ENCODE measurements at regions not wholly inside any gene's neighbourhood (a gene's known extent, or its start where the extent isn't known, plus 50 kb on each side); places are given as distances from the start of the nearest gene placed in this dataset.
"Not testable (repeated sequence)": the region's sequence is repeated elsewhere in the genome, so short reads cannot be mapped to it uniquely, and the experiment has no call there.

DNA sequence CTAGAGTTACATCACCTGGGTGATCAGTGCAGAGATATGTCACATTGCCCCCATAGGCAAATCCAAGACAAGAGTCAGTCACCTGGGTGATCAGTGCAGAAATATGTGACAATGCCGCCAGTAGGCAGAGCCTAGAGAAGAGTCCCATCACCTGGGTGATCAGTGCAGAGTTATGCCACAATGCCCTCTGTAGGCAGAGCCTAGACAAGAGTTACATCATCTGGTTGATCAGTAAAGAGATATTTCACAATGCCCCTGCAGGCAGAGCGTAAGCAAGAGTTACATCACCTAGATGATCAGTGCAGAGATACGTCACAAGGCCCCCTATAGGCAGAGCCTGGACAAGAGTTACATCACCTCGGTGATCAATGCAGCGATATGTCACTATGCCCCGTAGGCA lies 63.3 kb upstream of the FRG2B start:
- DNase-seq; H3K9me3 ChIP-seq; H3K4me1 ChIP-seq; H3K4me3 ChIP-seq; H3K27ac ChIP-seq; H3K27me3 ChIP-seq; intact Hi-C loops (cut with DNase I); ATAC-seq; H3K36me3 ChIP-seq (replicated peaks in 1 of 2; ENCODE audit: insufficient read depth in 1 of 2, low read depth in 2 of 2): not testable (repeated sequence)
- WGBS, 2 donors: 32 to 34% methylated on average over 6 of the region's 6 CpGs

DNA sequence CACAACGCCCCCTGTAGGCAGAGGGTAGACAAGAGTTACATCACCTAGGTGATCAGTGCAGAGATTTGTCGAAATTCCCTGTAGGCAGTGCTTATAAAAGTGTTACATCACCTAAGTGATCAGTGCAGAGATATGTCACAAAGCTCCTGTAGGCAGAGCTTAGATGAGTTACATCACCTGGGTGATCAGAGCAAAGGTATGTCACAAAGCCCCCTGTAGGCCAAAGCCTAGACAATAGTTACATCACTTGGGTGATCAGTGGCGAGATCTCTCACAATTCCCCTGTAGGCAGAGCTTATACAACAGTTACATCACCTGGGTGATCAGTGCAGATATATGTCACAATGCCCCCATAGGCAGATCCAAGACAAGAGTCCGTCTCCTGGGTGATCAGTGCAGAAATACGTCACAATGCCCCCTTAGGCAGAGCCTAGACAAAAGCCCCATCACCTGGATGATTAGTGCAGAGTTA lies 61.9 kb upstream of the FRG2B start:
- not testable (repeated sequence) for H3K4me3 ChIP-seq

DNA sequence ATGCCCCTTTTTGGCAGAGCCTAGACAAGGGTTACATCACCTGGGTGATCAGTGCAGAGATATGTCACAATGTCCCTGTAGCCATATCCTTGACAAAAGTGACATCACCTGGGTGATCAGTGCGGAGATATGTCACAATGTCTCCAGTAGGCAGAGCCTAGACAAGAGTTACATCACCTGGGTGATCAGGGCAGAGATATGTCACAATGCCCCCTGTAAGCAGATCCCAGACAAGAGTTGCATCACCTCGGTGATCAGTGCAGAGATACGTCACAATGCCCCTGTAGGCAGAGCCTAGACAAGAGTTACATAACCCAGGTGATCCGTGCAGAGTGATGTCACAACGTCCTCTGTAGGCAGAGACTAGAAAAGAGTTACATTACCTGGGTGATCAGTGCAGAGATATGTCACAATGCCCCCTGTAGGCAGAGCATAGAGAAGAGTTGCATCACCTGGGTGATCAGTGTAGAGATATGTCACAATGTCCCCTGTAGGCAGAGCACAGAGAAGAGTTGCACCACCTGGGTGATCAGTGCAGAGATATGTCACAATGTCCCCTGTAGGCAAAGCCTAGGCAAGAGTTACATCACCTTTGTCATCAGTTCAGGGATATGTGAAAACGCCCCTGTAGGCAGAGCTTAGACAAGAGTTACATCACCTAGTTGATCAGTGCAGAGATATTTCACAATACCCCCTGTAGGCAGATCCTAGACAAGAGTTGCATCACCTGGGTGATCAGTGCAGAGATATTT lies 61.3 kb upstream of the FRG2B start:
- H3K36me3 ChIP-seq (replicated peaks in 1 of 2; ENCODE audit: insufficient read depth in 1 of 2, low read depth in 2 of 2); H3K4me1 ChIP-seq; H3K27ac ChIP-seq; H3K9me3 ChIP-seq; intact Hi-C loops (cut with DNase I); H3K27me3 ChIP-seq; H3K4me3 ChIP-seq; DNase-seq: not testable (repeated sequence)
- 24 to 29% methylated on average over 5 to 6 of the region's 6 CpGs for WGBS, 2 donors
- ATAC-seq: peak; percentile 72

More for the DNA sequence above, 61.9 kb upstream of the FRG2B start:
- H3K27me3 ChIP-seq; H3K9me3 ChIP-seq; DNase-seq; H3K4me1 ChIP-seq; H3K36me3 ChIP-seq (replicated peaks in 1 of 2; ENCODE audit: insufficient read depth in 1 of 2, low read depth in 2 of 2); H3K27ac ChIP-seq; intact Hi-C loops (cut with DNase I): not testable (repeated sequence)
- peak; percentile 52 for ATAC-seq
- 0 to 9% methylated on average over 2 of the region's 5 CpGs for WGBS, 2 donors

DNA sequence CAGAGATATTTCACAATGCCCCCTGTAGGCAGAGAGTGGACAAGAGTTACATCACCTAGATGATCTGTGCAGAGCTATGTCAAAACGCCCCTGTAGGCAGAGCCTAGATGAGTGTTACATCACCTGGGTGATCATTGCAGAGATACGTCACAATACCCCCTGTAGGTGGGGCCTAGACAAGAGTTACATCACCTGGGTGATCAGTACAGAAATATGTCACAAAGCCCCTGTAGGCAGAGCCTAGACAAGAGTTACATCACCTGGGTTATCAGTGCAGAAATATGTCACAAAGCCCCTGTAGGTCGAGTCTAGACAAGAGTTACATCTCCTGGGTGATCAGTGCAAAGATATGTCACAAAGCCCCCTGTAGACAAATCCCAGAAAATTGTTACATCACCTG lies 60.4 kb upstream of the FRG2B start:
- peak; percentile 34 for ATAC-seq
- H3K4me1 ChIP-seq; H3K36me3 ChIP-seq (replicated peaks in 1 of 2; ENCODE audit: insufficient read depth in 1 of 2, low read depth in 2 of 2); H3K4me3 ChIP-seq; H3K27ac ChIP-seq; H3K9me3 ChIP-seq; H3K27me3 ChIP-seq; DNase-seq; intact Hi-C loops (cut with DNase I): not testable (repeated sequence)
- no CpG with 5 or more reads among the region's 3 CpGs for WGBS, 2 donors
